Rectal smooth muscle tissue (tissue), 1 donor: ENCODE measurements at regions not wholly inside any gene's neighbourhood (a gene's known extent, or its start where the extent isn't known, plus 50 kb on each side); places are given as distances from the start of the nearest gene placed in this dataset.
"Not testable (repeated sequence)": the region's sequence is repeated elsewhere in the genome, so short reads cannot be mapped to it uniquely, and the experiment has no call there.

Experiments
- H3K27ac ChIP-seq: one replicate; pipeline ENCODE4 v1.7.0; 2013; ENCODE audit warnings: low read depth, low read length, inconsistent platforms
- H3K27me3 ChIP-seq: one replicate; pipeline ENCODE4 v1.7.0; 2013; ENCODE audit warnings: low read length; ENCODE audit not compliant: control insufficient read depth, insufficient read depth
- H3K36me3 ChIP-seq: one replicate; pipeline ENCODE4 v1.7.0; 2013; ENCODE audit warnings: low read length; ENCODE audit not compliant: control insufficient read depth, insufficient read depth
- H3K4me1 ChIP-seq: one replicate; pipeline ENCODE4 v1.7.0; 2013; ENCODE audit warnings: low read length; ENCODE audit not compliant: control insufficient read depth, insufficient read depth
- H3K4me3 ChIP-seq: one replicate; pipeline ENCODE4 v1.7.0; 2013; ENCODE audit warnings: low read length
- H3K9ac ChIP-seq: one replicate; pipeline ENCODE4 v1.7.0; 2013; ENCODE audit warnings: low read length

GRCh38 chr4:33941854-33942253 is 2302.5 kb downstream of the ARAP2 start:
- no peaks in the 10 kb centered on the region for H3K4me1 ChIP-seq
- no peaks in the 10 kb centered on the region for H3K27me3 ChIP-seq
- no peak overlapping the region for H3K9ac ChIP-seq
- no peak overlapping the region for H3K4me3 ChIP-seq
- no peak overlapping the region for H3K27ac ChIP-seq
- H3K36me3 ChIP-seq = no peaks in the 10 kb centered on the region

GRCh38 chr4:33948921-33949320 is 2295.4 kb downstream of the ARAP2 start:
- H3K36me3 ChIP-seq = no peaks in the 10 kb centered on the region
- no peak overlapping the region for H3K4me3 ChIP-seq
- no peaks in the 10 kb centered on the region for H3K4me1 ChIP-seq
- no peak overlapping the region for H3K9ac ChIP-seq
- no peaks in the 10 kb centered on the region for H3K27me3 ChIP-seq
- no peak overlapping the region for H3K27ac ChIP-seq

- H3K4me1 ChIP-seq, H3K27ac ChIP-seq, H3K27me3 ChIP-seq, H3K36me3 ChIP-seq, H3K9ac ChIP-seq, H3K4me3 ChIP-seq: not testable (repeated sequence)
These were observed 2290.5 kb downstream of the ARAP2 start for GRCh38 chr4:33953848-33954247.

GRCh38 chr4:33954759-33955158 is 2289.6 kb downstream of the ARAP2 start:
- H3K36me3 ChIP-seq = no peaks in the 10 kb centered on the region
- no peak overlapping the region for H3K9ac ChIP-seq
- no peaks in the 10 kb centered on the region for H3K4me1 ChIP-seq
- no peak overlapping the region for H3K4me3 ChIP-seq
- no peaks in the 10 kb centered on the region for H3K27me3 ChIP-seq
- H3K27ac ChIP-seq = no peak overlapping the region

- H3K4me1 ChIP-seq = no peaks in the 10 kb centered on the region
- no peaks in the 10 kb centered on the region for H3K27me3 ChIP-seq
- no peak overlapping the region for H3K9ac ChIP-seq
- no peak overlapping the region for H3K4me3 ChIP-seq
- no peaks in the 10 kb centered on the region for H3K36me3 ChIP-seq
- H3K27ac ChIP-seq = no peak overlapping the region
These were observed 2284.8 kb downstream of the ARAP2 start for GRCh38 chr4:33959519-33959918.

- no peak overlapping the region for H3K27ac ChIP-seq
- no peak overlapping the region for H3K9ac ChIP-seq
- no peak overlapping the region for H3K4me3 ChIP-seq
- no peaks in the 10 kb centered on the region for H3K4me1 ChIP-seq
- no peaks in the 10 kb centered on the region for H3K27me3 ChIP-seq
- no peaks in the 10 kb centered on the region for H3K36me3 ChIP-seq
These were observed 2282.6 kb downstream of the ARAP2 start for GRCh38 chr4:33961761-33962160.

- H3K27ac ChIP-seq = no peak overlapping the region
- H3K36me3 ChIP-seq = no peaks in the 10 kb centered on the region
- no peaks in the 10 kb centered on the region for H3K27me3 ChIP-seq
- H3K9ac ChIP-seq = no peak overlapping the region
- H3K4me3 ChIP-seq = no peak overlapping the region
- H3K4me1 ChIP-seq = no peaks in the 10 kb centered on the region
These were observed 2277.5 kb downstream of the ARAP2 start for GRCh38 chr4:33966808-33967207.

- Histone ChIP-seq H3K36me3 (no peaks in the 10 kb centered on the region), H3K27ac (no peak overlapping the region), H3K4me3 (no peak overlapping the region), H3K4me1 (no peaks in the 10 kb centered on the region), H3K27me3 (no peaks in the 10 kb centered on the region), H3K9ac (no peak overlapping the region)
These were observed 2270.0 kb downstream of the ARAP2 start for GRCh38 chr4:33974270-33974669.

GRCh38 chr4:33975995-33976394 is 2268.3 kb downstream of the ARAP2 start:
- no peak overlapping the region for H3K27ac ChIP-seq

GRCh38 chr4:33979781-33980180 is 2264.5 kb downstream of the ARAP2 start:
- not testable (repeated sequence) for H3K27ac ChIP-seq, H3K4me3 ChIP-seq, H3K9ac ChIP-seq, H3K27me3 ChIP-seq, H3K4me1 ChIP-seq, H3K36me3 ChIP-seq

More at GRCh38 chr4:33975995-33976394, 2268.3 kb downstream of the ARAP2 start:
- H3K4me3 ChIP-seq = no peak overlapping the region
- no peaks in the 10 kb centered on the region for H3K4me1 ChIP-seq
- no peaks in the 10 kb centered on the region for H3K36me3 ChIP-seq
- no peak overlapping the region for H3K9ac ChIP-seq
- H3K27me3 ChIP-seq = no peaks in the 10 kb centered on the region

GRCh38 chr4:33980361-33980760 is 2264.0 kb downstream of the ARAP2 start:
- H3K9ac ChIP-seq = no peak overlapping the region
- H3K27me3 ChIP-seq = no peaks in the 10 kb centered on the region
- no peaks in the 10 kb centered on the region for H3K36me3 ChIP-seq
- H3K27ac ChIP-seq = no peak overlapping the region
- no peak overlapping the region for H3K4me3 ChIP-seq
- H3K4me1 ChIP-seq = no peaks in the 10 kb centered on the region

GRCh38 chr4:33989820-33990443 is 2254.4 kb downstream of the ARAP2 start:
- H3K27ac ChIP-seq = no peak overlapping the region
- H3K27me3 ChIP-seq = no peaks in the 10 kb centered on the region
- no peak overlapping the region for H3K9ac ChIP-seq
- no peaks in the 10 kb centered on the region for H3K36me3 ChIP-seq
- H3K4me3 ChIP-seq = no peak overlapping the region
- H3K4me1 ChIP-seq = no peaks in the 10 kb centered on the region

GRCh38 chr4:33996075-33996718 is 2248.1 kb downstream of the ARAP2 start:
- Histone ChIP-seq H3K9ac (no peak overlapping the region), H3K4me1 (no peaks in the 10 kb centered on the region), H3K27ac (no peak overlapping the region), H3K27me3 (no peaks in the 10 kb centered on the region), H3K4me3 (no peak overlapping the region), H3K36me3 (no peaks in the 10 kb centered on the region)
